ENCODE measurements at regions not wholly inside any gene's neighbourhood (a gene's known extent, or its start where the extent isn't known, plus 50 kb on each side); places are given as distances from the start of the nearest gene placed in this dataset.
"Not testable (repeated sequence)": the region's sequence is repeated elsewhere in the genome, so short reads cannot be mapped to it uniquely, and the experiment has no call there.

GRCh38 chr6:68144667-68145066 is 490.4 kb upstream of the ADGRB3 start:
- Mint-ChIP-seq H3K4me3 (no peak overlapping the region), H3K9me3 (peaks cover 13 to 43% of the 10 kb centered on the region in 2 donors), H3K36me3 (ENCODE audit: insufficient read depth) (no peaks in the 10 kb centered on the region), H3K4me1 (ENCODE audit: low read depth in 2 of 2) (no peaks in the 10 kb centered on the region), H3K27ac (no peak overlapping the region), H3K27me3 (no peaks in the 10 kb centered on the region)
- DNase-seq (no peak), ATAC-seq (replicated peaks) (no peak)

- Mint-ChIP-seq H3K4me1 (ENCODE audit: low read depth in 2 of 2) (no peaks in the 10 kb centered on the region), H3K36me3 (ENCODE audit: insufficient read depth) (no peaks in the 10 kb centered on the region), H3K27me3 (no peaks in the 10 kb centered on the region), H3K27ac (no peak overlapping the region), H3K4me3 (no peak overlapping the region), H3K9me3 (peaks cover 12 to 28% of the 10 kb centered on the region in 2 donors)
- DNase-seq (no peak), ATAC-seq (replicated peaks) (no peak)
Measured at GRCh38 chr6:68141190-68141589, 493.9 kb upstream of the ADGRB3 start.

- ATAC-seq (replicated peaks) (no peak), DNase-seq (no peak)
- H3K4me3 Mint-ChIP-seq: no peak overlapping the region
- H3K27ac Mint-ChIP-seq: no peak overlapping the region
- no peaks in the 10 kb centered on the region for H3K27me3 Mint-ChIP-seq
- H3K4me1 Mint-ChIP-seq (ENCODE audit: low read depth in 2 of 2): no peaks in the 10 kb centered on the region
- no peaks in the 10 kb centered on the region for H3K36me3 Mint-ChIP-seq (ENCODE audit: insufficient read depth)
- H3K9me3 Mint-ChIP-seq: peaks cover 7 to 20% of the 10 kb centered on the region in 2 donors
Measured at GRCh38 chr6:68139130-68139529, 496.0 kb upstream of the ADGRB3 start.

GRCh38 chr6:68134796-68135195 is 500.3 kb upstream of the ADGRB3 start:
- peaks cover 0 to 7% of the 10 kb centered on the region in 2 donors for H3K9me3 Mint-ChIP-seq
- ATAC-seq (replicated peaks) (no peak), DNase-seq (no peak)
- no peaks in the 10 kb centered on the region for H3K4me1 Mint-ChIP-seq (ENCODE audit: low read depth in 2 of 2)
- H3K4me3 Mint-ChIP-seq: no peak overlapping the region
- no peaks in the 10 kb centered on the region for H3K27me3 Mint-ChIP-seq
- H3K36me3 Mint-ChIP-seq (ENCODE audit: insufficient read depth): no peaks in the 10 kb centered on the region
- no peak overlapping the region for H3K27ac Mint-ChIP-seq

- no peak overlapping the region for H3K27ac Mint-ChIP-seq
- DNase-seq (no peak), ATAC-seq (replicated peaks) (no peak)
- H3K9me3 Mint-ChIP-seq: peaks cover 2 to 10% of the 10 kb centered on the region in 2 donors
- no peaks in the 10 kb centered on the region for H3K4me1 Mint-ChIP-seq (ENCODE audit: low read depth in 2 of 2)
- no peaks in the 10 kb centered on the region for H3K27me3 Mint-ChIP-seq
- no peaks in the 10 kb centered on the region for H3K36me3 Mint-ChIP-seq (ENCODE audit: insufficient read depth)
- H3K4me3 Mint-ChIP-seq: no peak overlapping the region
Measured at GRCh38 chr6:68128211-68128610, 506.9 kb upstream of the ADGRB3 start.

GRCh38 chr6:68127074-68127473 is 508.0 kb upstream of the ADGRB3 start:
- no peaks in the 10 kb centered on the region for H3K27me3 Mint-ChIP-seq
- H3K36me3 Mint-ChIP-seq (ENCODE audit: insufficient read depth): no peaks in the 10 kb centered on the region
- no peaks in the 10 kb centered on the region for H3K4me1 Mint-ChIP-seq (ENCODE audit: low read depth in 2 of 2)
- DNase-seq: no peak
- ATAC-seq (replicated peaks): no peak
- no peak overlapping the region for H3K27ac Mint-ChIP-seq
- H3K9me3 Mint-ChIP-seq: peaks cover 4 to 21% of the 10 kb centered on the region in 2 donors
- H3K4me3 Mint-ChIP-seq: no peak overlapping the region

- Mint-ChIP-seq H3K36me3 (ENCODE audit: insufficient read depth) (no peaks in the 10 kb centered on the region), H3K9me3 (peaks cover 4 to 28% of the 10 kb centered on the region in 2 donors), H3K27me3 (no peaks in the 10 kb centered on the region), H3K27ac (no peak overlapping the region), H3K4me3 (no peak overlapping the region), H3K4me1 (ENCODE audit: low read depth in 2 of 2) (no peaks in the 10 kb centered on the region)
- ATAC-seq (replicated peaks): no peak
- DNase-seq: no peak
Measured at GRCh38 chr6:68126089-68126749, 508.9 kb upstream of the ADGRB3 start.

- peaks cover 2 to 30% of the 10 kb centered on the region in 2 donors for H3K9me3 Mint-ChIP-seq
- ATAC-seq (replicated peaks); H3K4me3 Mint-ChIP-seq; H3K27ac Mint-ChIP-seq; DNase-seq; H3K27me3 Mint-ChIP-seq; H3K36me3 Mint-ChIP-seq (ENCODE audit: insufficient read depth); H3K4me1 Mint-ChIP-seq (ENCODE audit: low read depth in 2 of 2): not testable (repeated sequence)
Measured at GRCh38 chr6:68122975-68123374, 512.1 kb upstream of the ADGRB3 start.

GRCh38 chr6:68122032-68122431 is 513.0 kb upstream of the ADGRB3 start:
- H3K27ac Mint-ChIP-seq: no peak overlapping the region
- H3K27me3 Mint-ChIP-seq: no peaks in the 10 kb centered on the region
- H3K4me1 Mint-ChIP-seq (ENCODE audit: low read depth in 2 of 2): no peaks in the 10 kb centered on the region
- H3K9me3 Mint-ChIP-seq: peaks cover 2 to 22% of the 10 kb centered on the region in 2 donors
- no peaks in the 10 kb centered on the region for H3K36me3 Mint-ChIP-seq (ENCODE audit: insufficient read depth)
- no peak for DNase-seq
- no peak overlapping the region for H3K4me3 Mint-ChIP-seq
- ATAC-seq (replicated peaks): no peak

GRCh38 chr6:68120954-68121353 is 514.1 kb upstream of the ADGRB3 start:
- ATAC-seq (replicated peaks); H3K27me3 Mint-ChIP-seq; H3K4me3 Mint-ChIP-seq: not testable (repeated sequence)

GRCh38 chr6:68114463-68115047 is 520.5 kb upstream of the ADGRB3 start:
- DNase-seq (no peak), ATAC-seq (replicated peaks) (no peak)
- H3K9me3 Mint-ChIP-seq: peaks cover 4 to 8% of the 10 kb centered on the region in 2 donors
- no peak overlapping the region for H3K27ac Mint-ChIP-seq
- no peak overlapping the region for H3K4me3 Mint-ChIP-seq
- H3K27me3 Mint-ChIP-seq: no peaks in the 10 kb centered on the region
- H3K4me1 Mint-ChIP-seq (ENCODE audit: low read depth in 2 of 2): no peaks in the 10 kb centered on the region
- no peaks in the 10 kb centered on the region for H3K36me3 Mint-ChIP-seq (ENCODE audit: insufficient read depth)

More at GRCh38 chr6:68120954-68121353, 514.1 kb upstream of the ADGRB3 start:
- not testable (repeated sequence) for DNase-seq; H3K27ac Mint-ChIP-seq; H3K36me3 Mint-ChIP-seq (ENCODE audit: insufficient read depth); H3K4me1 Mint-ChIP-seq (ENCODE audit: low read depth in 2 of 2)
- peaks cover 4 to 22% of the 10 kb centered on the region in 2 donors for H3K9me3 Mint-ChIP-seq

GRCh38 chr6:68108233-68108835 is 526.7 kb upstream of the ADGRB3 start:
- Mint-ChIP-seq H3K4me1 (ENCODE audit: low read depth in 2 of 2) (no peaks in the 10 kb centered on the region), H3K4me3 (no peak overlapping the region), H3K27ac (no peak overlapping the region), H3K9me3 (peaks cover 4 to 16% of the 10 kb centered on the region in 2 donors), H3K27me3 (no peaks in the 10 kb centered on the region), H3K36me3 (ENCODE audit: insufficient read depth) (no peaks in the 10 kb centered on the region)
- no peak for ATAC-seq (replicated peaks)
- no peak for DNase-seq

GRCh38 chr6:68094070-68094469 is 541.0 kb upstream of the ADGRB3 start:
- Mint-ChIP-seq H3K27me3 (no peaks in the 10 kb centered on the region), H3K4me1 (ENCODE audit: low read depth in 2 of 2) (no peaks in the 10 kb centered on the region), H3K27ac (no peak overlapping the region), H3K9me3 (peaks cover 4 to 13% of the 10 kb centered on the region in 2 donors), H3K36me3 (ENCODE audit: insufficient read depth) (no peaks in the 10 kb centered on the region), H3K4me3 (no peak overlapping the region)
- DNase-seq (no peak), ATAC-seq (replicated peaks) (no peak)
